ENCODE measurements at regions not wholly inside any gene's neighbourhood (a gene's known extent, or its start where the extent isn't known, plus 50 kb on each side); places are given as distances from the start of the nearest gene placed in this dataset.

DNA sequence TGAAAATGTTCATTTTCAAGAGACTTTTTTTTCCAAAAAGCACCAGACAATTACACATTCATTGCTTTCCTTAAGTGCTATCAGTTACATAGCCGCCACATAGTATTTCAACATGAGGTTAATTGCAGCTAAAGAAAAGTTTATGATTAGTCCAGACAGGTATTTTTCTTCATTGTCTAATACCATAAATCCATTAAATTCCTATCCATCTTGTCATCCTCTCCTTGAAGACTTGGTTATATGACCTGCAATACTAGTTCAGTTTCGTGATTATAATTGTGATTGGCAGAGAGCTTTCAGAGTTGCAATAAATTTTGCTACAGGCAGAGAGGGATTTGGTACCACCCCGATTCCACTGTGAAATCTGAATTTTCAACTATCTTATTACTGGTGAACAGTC is 437.7 kb downstream of the GPATCH2 start:
- DNase-seq (ENCODE audit: low spot score), result no peak
- no peak overlapping the region for H3K4me2 ChIP-seq (ENCODE audit: low read length)
- intact Hi-C loops (cut with micrococcal nuclease; ENCODE audit: unreplicated experiment), result no loop called here
- BruUV-seq (replicated peaks), result no TSS peak
- ChIA-PET CTCF (ENCODE audit: unreplicated experiment) (no interaction called here), POLR2A (interaction anchor here (0.6 to 1.0 kb wide), 4 partner anchors 9 to 241 kb away, joined by 3 to 5 read pairs (median 4); no protein-coding TSS in a partner anchor)
- H3K36me3 ChIP-seq (ENCODE audit: insufficient read depth, low read length), result no peaks in the 10 kb centered on the region
- no peaks in the 10 kb centered on the region for H3K4me1 ChIP-seq (ENCODE audit: insufficient read depth, low read length, poor library complexity, severe bottlenecking)
- no peak overlapping the region for H3K27ac ChIP-seq (ENCODE audit: low read depth, low read length, poor library complexity, severe bottlenecking)
- no peak overlapping the region for H2AFZ ChIP-seq (ENCODE audit: low read length)
- no peaks in the 10 kb centered on the region for H3K9me3 ChIP-seq (ENCODE audit: low read length)
- H3K79me2 ChIP-seq (ENCODE audit: insufficient read depth, low read depth, low read length), result no peaks in the 10 kb centered on the region
- no peaks in the 10 kb centered on the region for H3K9me2 ChIP-seq (ENCODE audit: insufficient read depth, low read length)
- TF ChIP-seq EZH2phosphoT487 (IDR thresholded peaks at IDR 0.05; ENCODE audit: borderline replicate concordance, low read depth, low read length) (no peak), CTCF (conservative IDR thresholded peaks at IDR 0.05; ENCODE audit: low read length) (no peak)
- H3K4me3 ChIP-seq (ENCODE audit: low read depth, low read length, poor library complexity, severe bottlenecking), result no peak overlapping the region
- no peaks in the 10 kb centered on the region for H4K20me1 ChIP-seq (ENCODE audit: insufficient read depth, low read length)

DNA sequence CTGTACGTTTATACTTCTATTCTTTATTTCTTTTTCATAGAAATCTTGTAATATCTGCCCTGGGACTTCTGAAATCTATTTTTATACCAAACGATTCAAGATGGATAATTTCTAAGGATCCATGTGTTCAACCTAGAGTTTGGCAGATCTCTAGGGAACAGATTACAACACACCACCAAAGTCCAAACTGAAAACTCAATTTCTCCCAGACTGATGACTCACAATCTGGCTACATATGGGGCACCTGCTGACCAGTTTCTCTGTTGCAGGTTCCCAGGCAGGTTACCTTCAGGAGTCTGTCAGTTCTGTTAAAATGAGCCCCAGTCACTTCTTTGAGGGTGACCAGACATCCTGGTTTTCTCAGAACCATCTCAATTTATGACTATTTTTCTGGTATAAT is 439.4 kb downstream of the GPATCH2 start:
- Histone ChIP-seq H3K4me3 (ENCODE audit: low read depth, low read length, poor library complexity, severe bottlenecking) (no peak overlapping the region), H3K27ac (ENCODE audit: low read depth, low read length, poor library complexity, severe bottlenecking) (no peak overlapping the region), H3K79me2 (ENCODE audit: insufficient read depth, low read depth, low read length) (no peaks in the 10 kb centered on the region), H3K4me2 (ENCODE audit: low read length) (no peak overlapping the region), H4K20me1 (ENCODE audit: insufficient read depth, low read length) (no peaks in the 10 kb centered on the region), H3K9me3 (ENCODE audit: low read length) (no peaks in the 10 kb centered on the region), H2AFZ (ENCODE audit: low read length) (no peak overlapping the region), H3K36me3 (ENCODE audit: insufficient read depth, low read length) (no peaks in the 10 kb centered on the region), H3K4me1 (ENCODE audit: insufficient read depth, low read length, poor library complexity, severe bottlenecking) (no peaks in the 10 kb centered on the region), H3K9me2 (ENCODE audit: insufficient read depth, low read length) (no peaks in the 10 kb centered on the region)
- CTCF ChIA-PET (ENCODE audit: unreplicated experiment), result no interaction called here
- TF ChIP-seq CTCF (conservative IDR thresholded peaks at IDR 0.05; ENCODE audit: low read length) (no peak), EZH2phosphoT487 (IDR thresholded peaks at IDR 0.05; ENCODE audit: borderline replicate concordance, low read depth, low read length) (no peak)
- no TSS peak for BruUV-seq (replicated peaks)
- POLR2A ChIA-PET, result no interaction called here
- DNase-seq (ENCODE audit: low spot score), result no peak
- intact Hi-C loops (cut with micrococcal nuclease; ENCODE audit: unreplicated experiment), result no loop called here

DNA sequence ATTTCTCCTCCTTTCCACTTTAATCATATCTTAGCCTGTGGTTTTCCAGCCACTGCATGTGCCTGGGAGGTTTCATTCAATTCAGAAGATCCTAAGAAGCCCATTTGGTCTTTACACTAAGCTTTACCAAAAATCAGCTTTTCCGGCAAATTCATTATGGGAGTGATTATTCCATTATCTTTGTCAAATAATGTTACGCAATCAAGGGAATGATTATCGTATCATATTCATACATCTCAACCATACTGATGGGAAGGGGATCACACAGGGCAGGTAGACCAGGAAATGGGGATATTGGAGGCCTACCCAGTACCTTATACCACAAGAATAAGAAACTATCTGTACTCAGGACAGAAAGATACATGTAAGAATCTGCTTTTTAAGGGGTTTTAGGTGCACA is 440.5 kb downstream of the GPATCH2 start:
- DNase-seq (ENCODE audit: low spot score), result no peak
- Histone ChIP-seq H3K9me2 (ENCODE audit: insufficient read depth, low read length) (no peaks in the 10 kb centered on the region), H3K36me3 (ENCODE audit: insufficient read depth, low read length) (no peaks in the 10 kb centered on the region), H3K79me2 (ENCODE audit: insufficient read depth, low read depth, low read length) (no peaks in the 10 kb centered on the region), H3K4me3 (ENCODE audit: low read depth, low read length, poor library complexity, severe bottlenecking) (no peak overlapping the region), H2AFZ (ENCODE audit: low read length) (no peak overlapping the region), H4K20me1 (ENCODE audit: insufficient read depth, low read length) (no peaks in the 10 kb centered on the region), H3K27ac (ENCODE audit: low read depth, low read length, poor library complexity, severe bottlenecking) (no peak overlapping the region), H3K9me3 (ENCODE audit: low read length) (no peaks in the 10 kb centered on the region), H3K4me1 (ENCODE audit: insufficient read depth, low read length, poor library complexity, severe bottlenecking) (no peaks in the 10 kb centered on the region), H3K4me2 (ENCODE audit: low read length) (no peak overlapping the region)
- intact Hi-C loops (cut with micrococcal nuclease; ENCODE audit: unreplicated experiment), result no loop called here
- POLR2A ChIA-PET, result interaction anchor here (0.8 to 1.0 kb wide), 2 partner anchors 9 to 39 kb away, joined by 3 to 4 read pairs; no protein-coding TSS in a partner anchor
- BruUV-seq (replicated peaks), result no TSS peak
- TF ChIP-seq CTCF (conservative IDR thresholded peaks at IDR 0.05; ENCODE audit: low read length) (no peak), EZH2phosphoT487 (IDR thresholded peaks at IDR 0.05; ENCODE audit: borderline replicate concordance, low read depth, low read length) (no peak)
- CTCF ChIA-PET (ENCODE audit: unreplicated experiment), result no interaction called here

Measured in OCI-LY7 (cell line).